ENCODE measurements at regions not wholly inside any gene's neighbourhood (a gene's known extent, or its start where the extent isn't known, plus 50 kb on each side); places are given as distances from the start of the nearest gene placed in this dataset.

DNA sequence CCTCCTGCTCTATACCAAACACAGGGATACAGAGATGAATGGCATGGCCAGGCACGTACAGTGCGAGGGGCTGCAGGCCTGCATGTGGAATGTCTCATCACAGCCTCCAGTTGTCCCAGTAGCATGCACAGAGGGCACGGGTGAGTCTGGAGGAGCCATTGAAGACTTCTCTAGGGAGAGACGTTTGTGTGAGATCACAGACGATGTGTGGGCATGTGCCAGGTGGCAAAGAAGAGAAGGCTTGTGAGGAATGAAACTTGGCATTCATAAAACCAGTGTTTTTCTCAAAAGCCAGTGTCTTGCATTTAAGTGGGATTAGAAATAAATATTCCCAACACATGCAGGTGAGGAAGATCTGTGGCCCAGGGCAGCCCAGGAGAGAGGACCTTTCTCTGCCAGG lies 119.1 kb upstream of the UBE3A start:
- intact Hi-C loops (cut with micrococcal nuclease; ENCODE audit: unreplicated experiment) = no loop called here
- no peak overlapping the region for H3K4me3 Mint-ChIP-seq (ENCODE audit: low read depth, unreplicated experiment)
- no peak for DNase-seq
- peaks cover 3% of the 10 kb centered on the region for H3K9me3 Mint-ChIP-seq (ENCODE audit: low read depth, unreplicated experiment)
- no peaks in the 10 kb centered on the region for H3K36me3 Mint-ChIP-seq (ENCODE audit: insufficient read depth, unreplicated experiment)
- TF ChIP-seq, protein P1, sequence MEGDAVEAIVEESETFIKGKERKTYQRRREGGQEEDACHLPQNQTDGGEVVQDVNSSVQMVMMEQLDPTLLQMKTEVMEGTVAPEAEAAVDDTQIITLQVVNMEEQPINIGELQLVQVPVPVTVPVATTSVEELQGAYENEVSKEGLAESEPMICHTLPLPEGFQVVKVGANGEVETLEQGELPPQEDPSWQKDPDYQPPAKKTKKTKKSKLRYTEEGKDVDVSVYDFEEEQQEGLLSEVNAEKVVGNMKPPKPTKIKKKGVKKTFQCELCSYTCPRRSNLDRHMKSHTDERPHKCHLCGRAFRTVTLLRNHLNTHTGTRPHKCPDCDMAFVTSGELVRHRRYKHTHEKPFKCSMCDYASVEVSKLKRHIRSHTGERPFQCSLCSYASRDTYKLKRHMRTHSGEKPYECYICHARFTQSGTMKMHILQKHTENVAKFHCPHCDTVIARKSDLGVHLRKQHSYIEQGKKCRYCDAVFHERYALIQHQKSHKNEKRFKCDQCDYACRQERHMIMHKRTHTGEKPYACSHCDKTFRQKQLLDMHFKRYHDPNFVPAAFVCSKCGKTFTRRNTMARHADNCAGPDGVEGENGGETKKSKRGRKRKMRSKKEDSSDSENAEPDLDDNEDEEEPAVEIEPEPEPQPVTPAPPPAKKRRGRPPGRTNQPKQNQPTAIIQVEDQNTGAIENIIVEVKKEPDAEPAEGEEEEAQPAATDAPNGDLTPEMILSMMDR (IDR thresholded peaks at IDR 0.05; ENCODE audit: unreplicated experiment) = no peak
- H3K27me3 Mint-ChIP-seq (ENCODE audit: unreplicated experiment) = no peaks in the 10 kb centered on the region
- H3K4me1 Mint-ChIP-seq (ENCODE audit: low read depth, unreplicated experiment) = no peaks in the 10 kb centered on the region
- no TSS peak for BruUV-seq (replicated peaks)
- H3K27ac Mint-ChIP-seq (ENCODE audit: unreplicated experiment) = no peak overlapping the region
- CTCF ChIA-PET = no interaction called here

GRCh38 chr15:25556136-25556535 lies 117.3 kb upstream of the UBE3A start:
- DNase-seq = no peak
- TF ChIP-seq, protein P1 (IDR thresholded peaks at IDR 0.05; ENCODE audit: unreplicated experiment) = no peak
- CTCF ChIA-PET = no interaction called here
- no peaks in the 10 kb centered on the region for H3K4me1 Mint-ChIP-seq (ENCODE audit: low read depth, unreplicated experiment)
- H3K4me3 Mint-ChIP-seq (ENCODE audit: low read depth, unreplicated experiment) = no peak overlapping the region
- H3K27me3 Mint-ChIP-seq (ENCODE audit: unreplicated experiment) = no peaks in the 10 kb centered on the region
- H3K36me3 Mint-ChIP-seq (ENCODE audit: insufficient read depth, unreplicated experiment) = no peaks in the 10 kb centered on the region
- no peak overlapping the region for H3K27ac Mint-ChIP-seq (ENCODE audit: unreplicated experiment)
- intact Hi-C loops (cut with micrococcal nuclease; ENCODE audit: unreplicated experiment) = no loop called here
- no peaks in the 10 kb centered on the region for H3K9me3 Mint-ChIP-seq (ENCODE audit: low read depth, unreplicated experiment)
- no TSS peak for BruUV-seq (replicated peaks)

- TF ChIP-seq, protein P1 (IDR thresholded peaks at IDR 0.05; ENCODE audit: unreplicated experiment) = no peak
- Mint-ChIP-seq H3K4me1 (ENCODE audit: low read depth, unreplicated experiment) (no peaks in the 10 kb centered on the region), H3K36me3 (ENCODE audit: insufficient read depth, unreplicated experiment) (no peaks in the 10 kb centered on the region), H3K27me3 (ENCODE audit: unreplicated experiment) (no peaks in the 10 kb centered on the region), H3K9me3 (ENCODE audit: low read depth, unreplicated experiment) (no peaks in the 10 kb centered on the region), H3K27ac (ENCODE audit: unreplicated experiment) (no peak overlapping the region), H3K4me3 (ENCODE audit: low read depth, unreplicated experiment) (no peak overlapping the region)
- CTCF ChIA-PET = no interaction called here
- no TSS peak for BruUV-seq (replicated peaks)
- no peak for DNase-seq
- intact Hi-C loops (cut with micrococcal nuclease; ENCODE audit: unreplicated experiment) = no loop called here
Measured at GRCh38 chr15:25554640-25555039, 115.8 kb upstream of the UBE3A start.

DNA sequence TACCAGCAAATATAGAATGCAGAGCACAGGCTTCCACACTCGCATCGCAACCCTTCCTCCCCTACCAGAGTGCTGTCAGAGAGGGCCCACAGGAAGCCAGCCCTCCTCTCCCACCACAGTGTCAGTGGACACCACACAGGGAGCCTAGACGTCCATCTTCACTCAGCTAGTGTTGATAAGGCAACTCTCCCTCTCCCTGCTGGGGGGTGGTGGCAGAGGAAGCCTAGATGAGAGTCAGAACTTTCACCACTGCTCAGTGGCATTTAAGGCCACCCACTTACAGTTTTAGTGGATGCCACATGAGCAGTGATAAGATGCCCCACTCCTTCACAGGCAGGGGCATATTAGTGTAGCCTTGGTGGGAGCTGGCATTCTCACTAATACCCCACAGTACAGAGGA lies 109.8 kb upstream of the UBE3A start:
- CTCF ChIA-PET = no interaction called here
- H3K4me3 Mint-ChIP-seq (ENCODE audit: low read depth, unreplicated experiment) = no peak overlapping the region
- H3K36me3 Mint-ChIP-seq (ENCODE audit: insufficient read depth, unreplicated experiment) = no peaks in the 10 kb centered on the region
- intact Hi-C loops (cut with micrococcal nuclease; ENCODE audit: unreplicated experiment) = no loop called here
- H3K27ac Mint-ChIP-seq (ENCODE audit: unreplicated experiment) = no peak overlapping the region
- H3K4me1 Mint-ChIP-seq (ENCODE audit: low read depth, unreplicated experiment) = no peaks in the 10 kb centered on the region
- no peaks in the 10 kb centered on the region for H3K27me3 Mint-ChIP-seq (ENCODE audit: unreplicated experiment)
- no peak for DNase-seq
- H3K9me3 Mint-ChIP-seq (ENCODE audit: low read depth, unreplicated experiment) = no peaks in the 10 kb centered on the region
- no TSS peak for BruUV-seq (replicated peaks)
- TF ChIP-seq, protein P1 (IDR thresholded peaks at IDR 0.05; ENCODE audit: unreplicated experiment) = no peak

GRCh38 chr15:25545889-25546288 lies 107.1 kb upstream of the UBE3A start:
- TF ChIP-seq, protein P1 (IDR thresholded peaks at IDR 0.05; ENCODE audit: unreplicated experiment) = no peak
- no peak for DNase-seq
- Mint-ChIP-seq H3K36me3 (ENCODE audit: insufficient read depth, unreplicated experiment) (no peaks in the 10 kb centered on the region), H3K27me3 (ENCODE audit: unreplicated experiment) (no peaks in the 10 kb centered on the region), H3K9me3 (ENCODE audit: low read depth, unreplicated experiment) (no peaks in the 10 kb centered on the region), H3K4me3 (ENCODE audit: low read depth, unreplicated experiment) (no peak overlapping the region), H3K4me1 (ENCODE audit: low read depth, unreplicated experiment) (no peaks in the 10 kb centered on the region), H3K27ac (ENCODE audit: unreplicated experiment) (no peak overlapping the region)
- no TSS peak for BruUV-seq (replicated peaks)
- CTCF ChIA-PET = no interaction called here
- intact Hi-C loops (cut with micrococcal nuclease; ENCODE audit: unreplicated experiment) = no loop called here

All from Calu3 (cell line).